Muscle of arm (tissue), 1 donor: ENCODE measurements at regions not wholly inside any gene's neighbourhood (a gene's known extent, or its start where the extent isn't known, plus 50 kb on each side); places are given as distances from the start of the nearest gene placed in this dataset.
"Not testable (repeated sequence)": the region's sequence is repeated elsewhere in the genome, so short reads cannot be mapped to it uniquely, and the experiment has no call there.

Source experiments
- DNase-seq: peaks from one replicate; pipeline ENCODE4 v3.0.0-alpha.2; 2013

GRCh38 chr2:242046206-242046826, 176.8 kb downstream of the RTP5 start:
- DNase-seq: no peak

GRCh38 chr2:242047963-242048362, 178.4 kb downstream of the RTP5 start:
- DNase-seq: no peak

GRCh38 chr2:242048479-242048878, 178.9 kb downstream of the RTP5 start:
- no peak for DNase-seq

GRCh38 chr2:242049492-242049891, 180.0 kb downstream of the RTP5 start:
- DNase-seq: not testable (repeated sequence)

- no peak for DNase-seq
These were observed 181.9 kb downstream of the RTP5 start for GRCh38 chr2:242051463-242051862.

- DNase-seq: no peak
These were observed 182.9 kb downstream of the RTP5 start for GRCh38 chr2:242052421-242052820.

GRCh38 chr2:242053921-242054320, 184.4 kb downstream of the RTP5 start:
- DNase-seq: no peak

- no peak for DNase-seq
These were observed 184.9 kb downstream of the RTP5 start for GRCh38 chr2:242054406-242054805.

GRCh38 chr2:242054881-242055801, 185.6 kb downstream of the RTP5 start:
- no peak for DNase-seq

GRCh38 chr2:242056026-242056425, 186.5 kb downstream of the RTP5 start:
- no peak for DNase-seq

GRCh38 chr2:242056785-242057184, 187.3 kb downstream of the RTP5 start:
- DNase-seq: no peak

- DNase-seq: no peak
These were observed 188.0 kb downstream of the RTP5 start for GRCh38 chr2:242057379-242058040.

- no peak for DNase-seq
These were observed 188.7 kb downstream of the RTP5 start for GRCh38 chr2:242058116-242058680.

- DNase-seq: no peak
These were observed 190.0 kb downstream of the RTP5 start for GRCh38 chr2:242059566-242059965.

- DNase-seq: no peak
These were observed 190.8 kb downstream of the RTP5 start for GRCh38 chr2:242060212-242060835.

- not testable (repeated sequence) for DNase-seq
These were observed 192.4 kb downstream of the RTP5 start for GRCh38 chr2:242061930-242062329.

GRCh38 chr2:242063436-242063835, 193.9 kb downstream of the RTP5 start:
- DNase-seq: no peak

GRCh38 chr2:242063850-242064249, 194.3 kb downstream of the RTP5 start:
- no peak for DNase-seq

- no peak for DNase-seq
These were observed 195.1 kb downstream of the RTP5 start for GRCh38 chr2:242064364-242065250.

- no peak for DNase-seq
These were observed 195.9 kb downstream of the RTP5 start for GRCh38 chr2:242065426-242065825.

GRCh38 chr2:242069018-242069417, 199.5 kb downstream of the RTP5 start:
- no peak for DNase-seq
